HepG2 (cell line): ENCODE measurements at regions not wholly inside any gene's neighbourhood (a gene's known extent, or its start where the extent isn't known, plus 50 kb on each side); places are given as distances from the start of the nearest gene placed in this dataset.

ENCODE experiments used
- ATAC-seq: fragments of 200-7000 bp; cut with Tn5 transposase; 3 replicates; pipeline ENCODE4 v1.9.1; 2020; ENCODE audit warnings: mild to moderate bottlenecking, moderate library complexity
- BruUV-seq: library from RNA; stranded (reverse); fragments of 400-500 nt; replicated peaks from 2 replicates; lab custom pipeline; 2021; lab: Mats Ljungman, UMichigan
- CTCF ChIA-PET: fragments of 300-600 bp; formaldehyde crosslinking; extraction: SDS; loops from one replicate; lab custom pipeline; 2021; ENCODE audit warnings: low total read pairs, inconsistent platforms, low intra/inter-chr PET ratio; lab: Yijun Ruan, JAX
- POLR2A ChIA-PET: fragments of 350-600 bp; sonication (Branson Sonifier 250); formaldehyde crosslinking; loops from one replicate; lab custom pipeline; 2020; ENCODE audit warnings: antibody characterized with exemption, inconsistent platforms; lab: Yijun Ruan, JAX
- DNase-seq: peaks from one replicate; pipeline ENCODE4 v3.0.0-alpha.2; 2015; ENCODE audit warnings: low spot score
- FAIRE-seq: peaks from 3 replicates; lab custom pipeline; 2011; peaks lifted over from hg19 to GRCh38; lab: Jason Lieb, UNC
- H2AFZ ChIP-seq: one replicate; pipeline ENCODE4 v1.6.1; 2011; ENCODE audit warnings: low read length, inconsistent platforms
- H3K27ac ChIP-seq: fragments of 300-600 bp; 3 replicates; pipeline ENCODE4 v1.8.0; 2011; ENCODE audit warnings: mixed run types, mild to moderate bottlenecking, mixed read lengths, low read length, inconsistent platforms; ENCODE audit not compliant: insufficient read depth; ENCODE audit errors: extremely low read length
- H3K27me3 ChIP-seq, 2 experiments: fragments of 200-600 bp in 1 of 2; 2 replicates in 1 of 2; 3 replicates in 1 of 2; pipeline versions ENCODE4 v1.6.0 to v1.8.0; 2011; ENCODE audit warnings: low read length in 2 of 2, mild to moderate bottlenecking in 2 of 2, moderate library complexity in 2 of 2, inconsistent platforms in 1 of 2; ENCODE audit not compliant: insufficient read depth in 2 of 2, control insufficient read depth in 1 of 2
- H3K36me3 ChIP-seq, 2 experiments: fragments of 200-600 bp in 1 of 2; replicated peaks in 1 of 2; 2 replicates in 1 of 2; 3 replicates in 1 of 2; pipeline versions ENCODE4 v1.5.1 to v1.8.0; 2011; ENCODE audit warnings: low read length in 2 of 2, inconsistent platforms in 1 of 2; ENCODE audit not compliant: insufficient read depth in 2 of 2, control insufficient read depth in 1 of 2
- H3K4me1 ChIP-seq: 2 replicates; pipeline ENCODE4 v1.5.1; 2012; ENCODE audit warnings: low read length, inconsistent platforms; ENCODE audit not compliant: insufficient read depth
- H3K4me2 ChIP-seq: 2 replicates; pipeline ENCODE4 v1.6.0; 2011; ENCODE audit warnings: low read depth, low read length, inconsistent platforms
- H3K4me3 ChIP-seq, 3 experiments: fragments of 200-600 bp in 1 of 3; sonication (generic), shearing (Covaris generic) in 1 of 3; replicated peaks in 1 of 3; 2 replicates each; pipeline ENCODE4 v1.5.1; 2011 to 2016; ENCODE audit warnings: low read length in 3 of 3, inconsistent platforms in 2 of 3, low read depth in 2 of 3, mild to moderate bottlenecking in 2 of 3, control low read depth in 1 of 3, mixed read lengths in 1 of 3; ENCODE audit not compliant: insufficient read depth in 1 of 3
- H3K79me2 ChIP-seq: one replicate; pipeline ENCODE4 v1.6.1; 2011; ENCODE audit warnings: low read length, inconsistent platforms; ENCODE audit not compliant: insufficient read depth
- H3K9ac ChIP-seq: 2 replicates; pipeline ENCODE4 v1.6.0; 2011; ENCODE audit warnings: mild to moderate bottlenecking, low read depth, low read length, inconsistent platforms; ENCODE audit not compliant: insufficient read depth
- H3K9me3 ChIP-seq: 2 replicates; pipeline ENCODE4 v1.5.1; 2012; ENCODE audit warnings: mild to moderate bottlenecking, low read length
- H4K20me1 ChIP-seq: 2 replicates; pipeline ENCODE4 v1.6.0; 2011; ENCODE audit warnings: inconsistent platforms, mild to moderate bottlenecking, low read length, moderate library complexity; ENCODE audit not compliant: insufficient read depth
- ATF6 ChIP-seq: sonication (generic); formaldehyde crosslinking; conservative IDR thresholded peaks from 2 replicates; pipeline ENCODE4 v1.4.0; 2020; ENCODE audit warnings: missing genetic modification reagents
- CREB1 ChIP-seq, 2 experiments: fragments of 450-650 bp in 1 of 2; IDR thresholded peaks; 2 replicates each; pipeline ENCODE4 v1.6.1; 2016 to 2017; ENCODE audit warnings: control low read depth in 1 of 2, mild to moderate bottlenecking in 1 of 2, missing compliant biosample characterization in 1 of 2, missing genetic modification characterization in 1 of 2
- KAT7 ChIP-seq: IDR thresholded peaks from 2 replicates; pipeline ENCODE4 v1.6.1; 2018; ENCODE audit warnings: borderline replicate concordance, missing compliant biosample characterization
- MATR3 ChIP-seq: sonication (generic); formaldehyde crosslinking; IDR thresholded peaks from 2 replicates; pipeline ENCODE4 v1.4.0; 2020; ENCODE audit warnings: missing genetic modification reagents
- MTF2 ChIP-seq: sonication (generic); formaldehyde crosslinking; IDR thresholded peaks from 2 replicates; pipeline ENCODE4 v1.5.0; 2020; ENCODE audit warnings: missing genetic modification reagents, borderline replicate concordance
- USF2 ChIP-seq, 2 experiments: sonication (generic) in 1 of 2; formaldehyde crosslinking in 1 of 2; IDR thresholded peaks; 2 replicates each; pipeline versions ENCODE4 v1.5.1 to v1.6.1; 2011 to 2020; ENCODE audit warnings: borderline replicate concordance in 1 of 2, low read depth in 1 of 2, low read length in 1 of 2, mild to moderate bottlenecking in 1 of 2, missing genetic modification reagents in 1 of 2, moderate library complexity in 1 of 2
- ZNF121 ChIP-seq: sonication (generic); formaldehyde crosslinking; IDR thresholded peaks from 2 replicates; pipeline ENCODE4 v1.5.0; 2020; ENCODE audit warnings: mild to moderate bottlenecking, missing genetic modification reagents
- WGBS: methylation state at CpG from one replicate; pipeline ENCODE4 v1.1.6; 2017; ENCODE audit warnings: low lambda C conversion rate; 5-methylcytosine and 5-hydroxymethylcytosine counted together
- in situ Hi-C: cut with HindIII; loops from 2 replicates; pipeline ENCODE4 v1.10.0; 2017; ENCODE audit warnings: low pct_unique_long_range_greater_than_20kb; ENCODE audit not compliant: extremely low pct_ligation_motif_present
- intact Hi-C: fragments of 100-400 bp; cut with micrococcal nuclease; formaldehyde crosslinking; loops from one replicate; pipeline ENCODE4 v1.10.0; 2022; ENCODE audit not compliant: unreplicated experiment

DNA sequence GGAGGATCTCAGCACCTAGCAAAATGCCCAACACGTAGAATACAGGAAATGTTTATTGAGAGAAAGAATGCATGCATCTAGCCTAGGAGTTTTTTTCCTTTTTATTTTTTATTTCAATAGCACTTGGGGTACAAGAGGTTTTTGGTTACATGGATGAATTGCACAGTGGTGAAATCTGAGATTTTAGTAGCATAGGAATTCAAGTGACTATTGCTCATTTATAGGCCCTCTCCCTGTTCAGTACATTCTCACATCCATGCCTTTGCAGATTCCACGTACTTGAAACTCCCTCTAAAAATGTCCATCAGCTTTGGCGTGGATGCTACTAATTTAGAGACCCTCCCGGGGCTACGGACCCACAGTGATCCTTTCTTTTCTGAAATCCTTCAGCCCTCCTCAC, 61.7 kb upstream of the PIAS1 start:
- peaks cover 0 to 3% of the 10 kb centered on the region in 2 experiments; a peak in 1 of 5 replicates for H3K27me3 ChIP-seq
- no peak for FAIRE-seq
- DNase-seq: no peak
- no peaks in the 10 kb centered on the region for H3K79me2 ChIP-seq
- H3K9ac ChIP-seq: no peak overlapping the region
- ATAC-seq: no peak
- H3K4me1 ChIP-seq: peaks cover 22% of the 10 kb centered on the region
- no peak overlapping the region for H3K27ac ChIP-seq
- H3K4me2 ChIP-seq: no peak overlapping the region
- ChIA-PET POLR2A (no interaction called here), CTCF (no interaction called here)
- WGBS: 55% methylated on average over 5 of the region's 5 CpGs
- TF ChIP-seq MTF2 (CRISPR knock-in tag): no peak
- TF ChIP-seq ATF6 (CRISPR knock-in tag): no peak
- TF ChIP-seq ZNF121 (CRISPR knock-in tag): no peak
- TF ChIP-seq MATR3 (CRISPR knock-in tag): no peak
- no peak for TF ChIP-seq KAT7 (CRISPR knock-in tag)
- no peak for TF ChIP-seq USF2 (IDR thresholded peaks at IDR 0.05; ENCODE audit: low read depth, low read length)
- no peak for TF ChIP-seq USF2 (CRISPR knock-in tag; IDR thresholded peaks at IDR 0.05; ENCODE audit: borderline replicate concordance)
- TF ChIP-seq CREB1 (IDR thresholded peaks at IDR 0.05): no peak
- no peak for TF ChIP-seq CREB1 (CRISPR knock-in tag; IDR thresholded peaks at IDR 0.05)
- no peak overlapping the region for H2AFZ ChIP-seq
- H3K9me3 ChIP-seq: no peaks in the 10 kb centered on the region
- no peaks in the 10 kb centered on the region for H4K20me1 ChIP-seq
- no peaks in the 10 kb centered on the region for H3K36me3 ChIP-seq
- H3K4me3 ChIP-seq: no peak overlapping the region
- in situ Hi-C loops (no loop called here), intact Hi-C loops (no loop called here)
- BruUV-seq: no TSS peak
